ENCODE measurements at regions not wholly inside any gene's neighbourhood (a gene's known extent, or its start where the extent isn't known, plus 50 kb on each side); places are given as distances from the start of the nearest gene placed in this dataset.
A peak's percentile ranks its signal among the peaks of the same experiment; 100 is the strongest.

GRCh38 chr11:70786021-70786665 lies 387.8 kb downstream of the CTTN start:
- Histone ChIP-seq H3K4me1 (ENCODE audit: control insufficient read depth, insufficient read depth, low read length) (peaks cover 16% of the 10 kb centered on the region), H3K36me3 (ENCODE audit: control insufficient read depth, insufficient read depth, low read length) (no peaks in the 10 kb centered on the region), H3K27ac (ENCODE audit: low read length) (no peak overlapping the region), H3K27me3 (ENCODE audit: control insufficient read depth, insufficient read depth, low read length) (peaks cover 2% of the 10 kb centered on the region), H3K9me3 (replicated peaks; ENCODE audit: control insufficient read depth, low read depth, low read length) (no peaks in the 10 kb centered on the region), H3K4me3 (ENCODE audit: low read length) (no peak overlapping the region)
- DNase-seq: peak; percentile 6
- WGBS (ENCODE audit: insufficient coverage): 33% methylated on average over 2 of the region's 6 CpGs

- H3K4me1 ChIP-seq (ENCODE audit: control insufficient read depth, insufficient read depth, low read length): peaks cover 9% of the 10 kb centered on the region
- no peak overlapping the region for H3K27ac ChIP-seq (ENCODE audit: low read length)
- H3K36me3 ChIP-seq (ENCODE audit: control insufficient read depth, insufficient read depth, low read length): no peaks in the 10 kb centered on the region
- DNase-seq: no peak
- peaks cover 12% of the 10 kb centered on the region for H3K9me3 ChIP-seq (replicated peaks; ENCODE audit: control insufficient read depth, low read depth, low read length)
- 81% methylated on average over 3 of the region's 18 CpGs for WGBS (ENCODE audit: insufficient coverage)
- peaks cover 2% of the 10 kb centered on the region for H3K27me3 ChIP-seq (ENCODE audit: control insufficient read depth, insufficient read depth, low read length)
- no peak overlapping the region for H3K4me3 ChIP-seq (ENCODE audit: low read length)
These were observed 390.1 kb downstream of the CTTN start for GRCh38 chr11:70788248-70789022.

GRCh38 chr11:70790671-70791300 lies 392.5 kb downstream of the CTTN start:
- WGBS (ENCODE audit: insufficient coverage): 71% methylated on average over 9 of the region's 12 CpGs
- no peaks in the 10 kb centered on the region for H3K36me3 ChIP-seq (ENCODE audit: control insufficient read depth, insufficient read depth, low read length)
- DNase-seq: no peak
- H3K27me3 ChIP-seq (ENCODE audit: control insufficient read depth, insufficient read depth, low read length): peaks cover 2% of the 10 kb centered on the region
- H3K4me3 ChIP-seq (ENCODE audit: low read length): no peak overlapping the region
- H3K4me1 ChIP-seq (ENCODE audit: control insufficient read depth, insufficient read depth, low read length): peaks cover 4% of the 10 kb centered on the region
- H3K27ac ChIP-seq (ENCODE audit: low read length): no peak overlapping the region
- peaks cover 20% of the 10 kb centered on the region for H3K9me3 ChIP-seq (replicated peaks; ENCODE audit: control insufficient read depth, low read depth, low read length)

GRCh38 chr11:70796648-70797227 lies 398.4 kb downstream of the CTTN start:
- no peaks in the 10 kb centered on the region for H3K4me1 ChIP-seq (ENCODE audit: control insufficient read depth, insufficient read depth, low read length)
- no peaks in the 10 kb centered on the region for H3K36me3 ChIP-seq (ENCODE audit: control insufficient read depth, insufficient read depth, low read length)
- no peaks in the 10 kb centered on the region for H3K27me3 ChIP-seq (ENCODE audit: control insufficient read depth, insufficient read depth, low read length)
- no peak for DNase-seq
- no peak overlapping the region for H3K4me3 ChIP-seq (ENCODE audit: low read length)
- 80% methylated on average over 6 of the region's 8 CpGs for whole genome bisulfite sequencing (ENCODE audit: insufficient coverage)
- H3K9me3 ChIP-seq (replicated peaks; ENCODE audit: control insufficient read depth, low read depth, low read length): peaks cover 20% of the 10 kb centered on the region
- no peak overlapping the region for H3K27ac ChIP-seq (ENCODE audit: low read length)

- no peaks in the 10 kb centered on the region for H3K27me3 ChIP-seq (ENCODE audit: control insufficient read depth, insufficient read depth, low read length)
- DNase-seq: no peak
- WGBS (ENCODE audit: insufficient coverage): 91% methylated on average over 26 of the region's 26 CpGs
These were observed 400.0 kb downstream of the CTTN start for GRCh38 chr11:70798296-70798695.

GRCh38 chr11:70799386-70799785 lies 401.1 kb downstream of the CTTN start:
- Histone ChIP-seq H3K4me3 (ENCODE audit: low read length) (no peak overlapping the region), H3K36me3 (ENCODE audit: control insufficient read depth, insufficient read depth, low read length) (no peaks in the 10 kb centered on the region), H3K27ac (ENCODE audit: low read length) (no peak overlapping the region), H3K4me1 (ENCODE audit: control insufficient read depth, insufficient read depth, low read length) (no peaks in the 10 kb centered on the region), H3K9me3 (replicated peaks; ENCODE audit: control insufficient read depth, low read depth, low read length) (no peaks in the 10 kb centered on the region), H3K27me3 (ENCODE audit: control insufficient read depth, insufficient read depth, low read length) (no peaks in the 10 kb centered on the region)
- WGBS (ENCODE audit: insufficient coverage): 83% methylated on average over 2 of the region's 6 CpGs
- DNase-seq: no peak

More at GRCh38 chr11:70798296-70798695, 400.0 kb downstream of the CTTN start:
- Histone ChIP-seq H3K4me3 (ENCODE audit: low read length) (no peak overlapping the region), H3K36me3 (ENCODE audit: control insufficient read depth, insufficient read depth, low read length) (no peaks in the 10 kb centered on the region), H3K27ac (ENCODE audit: low read length) (no peak overlapping the region), H3K9me3 (replicated peaks; ENCODE audit: control insufficient read depth, low read depth, low read length) (peaks cover 8% of the 10 kb centered on the region), H3K4me1 (ENCODE audit: control insufficient read depth, insufficient read depth, low read length) (no peaks in the 10 kb centered on the region)

GRCh38 chr11:70802185-70802584 lies 403.9 kb downstream of the CTTN start:
- 92% methylated on average over 2 of the region's 8 CpGs for WGBS (ENCODE audit: insufficient coverage)
- Histone ChIP-seq H3K27ac (ENCODE audit: low read length) (no peak overlapping the region), H3K9me3 (replicated peaks; ENCODE audit: control insufficient read depth, low read depth, low read length) (no peaks in the 10 kb centered on the region), H3K36me3 (ENCODE audit: control insufficient read depth, insufficient read depth, low read length) (no peaks in the 10 kb centered on the region), H3K4me1 (ENCODE audit: control insufficient read depth, insufficient read depth, low read length) (no peaks in the 10 kb centered on the region), H3K4me3 (ENCODE audit: low read length) (no peak overlapping the region), H3K27me3 (ENCODE audit: control insufficient read depth, insufficient read depth, low read length) (no peaks in the 10 kb centered on the region)
- no peak for DNase-seq

- H3K4me1 ChIP-seq (ENCODE audit: control insufficient read depth, insufficient read depth, low read length): no peaks in the 10 kb centered on the region
- no peaks in the 10 kb centered on the region for H3K27me3 ChIP-seq (ENCODE audit: control insufficient read depth, insufficient read depth, low read length)
- no peaks in the 10 kb centered on the region for H3K9me3 ChIP-seq (replicated peaks; ENCODE audit: control insufficient read depth, low read depth, low read length)
- no peaks in the 10 kb centered on the region for H3K36me3 ChIP-seq (ENCODE audit: control insufficient read depth, insufficient read depth, low read length)
- 82% methylated on average over 22 of the region's 24 CpGs for WGBS (ENCODE audit: insufficient coverage)
- H3K27ac ChIP-seq (ENCODE audit: low read length): no peak overlapping the region
- no peak overlapping the region for H3K4me3 ChIP-seq (ENCODE audit: low read length)
- DNase-seq: no peak
These were observed 406.0 kb downstream of the CTTN start for GRCh38 chr11:70804139-70804837.

GRCh38 chr11:70805243-70805642 lies 406.9 kb downstream of the CTTN start:
- Histone ChIP-seq H3K4me3 (ENCODE audit: low read length) (no peak overlapping the region), H3K4me1 (ENCODE audit: control insufficient read depth, insufficient read depth, low read length) (no peaks in the 10 kb centered on the region), H3K27me3 (ENCODE audit: control insufficient read depth, insufficient read depth, low read length) (peaks cover 3% of the 10 kb centered on the region), H3K36me3 (ENCODE audit: control insufficient read depth, insufficient read depth, low read length) (no peaks in the 10 kb centered on the region), H3K27ac (ENCODE audit: low read length) (no peak overlapping the region), H3K9me3 (replicated peaks; ENCODE audit: control insufficient read depth, low read depth, low read length) (no peaks in the 10 kb centered on the region)
- no peak for DNase-seq
- WGBS (ENCODE audit: insufficient coverage): 38% methylated on average over 2 of the region's 7 CpGs
